ENCODE measurements at regions not wholly inside any gene's neighbourhood (a gene's known extent, or its start where the extent isn't known, plus 50 kb on each side); places are given as distances from the start of the nearest gene placed in this dataset.

DNA sequence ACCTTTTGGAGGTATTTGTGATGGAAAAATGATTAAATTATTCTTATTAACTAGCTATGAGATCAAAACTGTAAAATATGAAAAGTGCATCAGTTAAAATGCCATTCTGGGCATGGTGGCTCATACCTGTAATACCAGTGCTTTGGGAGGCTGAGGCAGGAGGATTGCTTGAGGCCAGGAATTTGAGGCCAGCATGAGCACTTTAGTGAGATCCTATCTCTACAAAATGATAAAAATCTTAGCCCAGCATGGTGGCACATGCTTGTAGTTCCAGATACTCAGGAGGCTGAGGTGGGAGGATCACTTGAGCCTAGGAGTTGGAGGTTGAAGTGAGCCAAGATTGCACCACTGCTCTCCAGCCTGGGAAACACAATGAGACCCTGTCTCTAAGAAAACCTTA lies 252.5 kb upstream of the SEMA6A start:
- no peaks in the 10 kb centered on the region for H3K27me3 ChIP-seq (ENCODE audit: insufficient read depth, low read length)
- H3K4me1 Mint-ChIP-seq: peaks cover 43 to 51% of the 10 kb centered on the region in 2 experiments
- no peak overlapping the region for H3K23ac ChIP-seq (ENCODE audit: insufficient read length, low read depth, low read length)
- no peak overlapping the region for H2BK20ac ChIP-seq (ENCODE audit: low read depth, low read length, poor library complexity, severe bottlenecking)
- no peak overlapping the region for H3K27ac Mint-ChIP-seq
- no peak overlapping the region for H3K4ac ChIP-seq (ENCODE audit: low read depth, low read length)
- H4K91ac ChIP-seq (ENCODE audit: insufficient read length, low read depth, low read length): no peak overlapping the region
- H4K5ac ChIP-seq (ENCODE audit: insufficient read length, low read depth, low read length): no peak overlapping the region
- H3K56ac ChIP-seq (ENCODE audit: insufficient read length, low read depth, low read length): no peak overlapping the region
- no peaks in the 10 kb centered on the region for H3K23me2 ChIP-seq (ENCODE audit: insufficient read length, low read depth, low read length, poor library complexity, severe bottlenecking)
- no peaks in the 10 kb centered on the region for H3K79me2 ChIP-seq (ENCODE audit: insufficient read depth, low read length)
- no peak overlapping the region for H2BK5ac ChIP-seq (ENCODE audit: insufficient read length, low read length)
- H3K9me3 Mint-ChIP-seq: 0 out of 5 replicates have a peak, but pooled peaks cover 0 to 2% of the 10 kb centered on the region in 2 experiments
- H3K36me3 Mint-ChIP-seq (ENCODE audit: insufficient read depth in 1 of 3, low read depth in 3 of 3): peaks cover 0 to 2% (median 2%) of the 10 kb centered on the region in 3 experiments; a peak in 3 of 7 replicates
- no peak overlapping the region for H3K18ac ChIP-seq (ENCODE audit: insufficient read length, low read depth, low read length)
- H2AK5ac ChIP-seq (ENCODE audit: insufficient read length, low read length): no peak overlapping the region
- H3K4me1 ChIP-seq (ENCODE audit: insufficient read depth, low read length): peaks cover 3% of the 10 kb centered on the region; the same call in 1 of the 2 replicates
- H4K8ac ChIP-seq (replicated peaks; ENCODE audit: insufficient read length, low read depth, low read length): no peak overlapping the region
- no peak overlapping the region for H3T11ph ChIP-seq (ENCODE audit: low read length)
- no peak overlapping the region for H3K14ac ChIP-seq (ENCODE audit: insufficient read depth, low read length)
- H2BK15ac ChIP-seq (ENCODE audit: low read depth, low read length): no peak overlapping the region
- H2BK120ac ChIP-seq (ENCODE audit: low read depth, low read length, poor library complexity, severe bottlenecking): no peak overlapping the region
- no peak overlapping the region for H3K27ac ChIP-seq (ENCODE audit: insufficient read length, low read depth, low read length)
- no peak for DNase-seq
- H3K9ac ChIP-seq (ENCODE audit: extremely low read depth, insufficient read length, low read length): no peak overlapping the region
- H3K27me3 Mint-ChIP-seq (ENCODE audit: low read depth): no peaks in the 10 kb centered on the region
- no peak overlapping the region for H3K4me3 Mint-ChIP-seq
- H2AFZ ChIP-seq (ENCODE audit: low read length): no peak overlapping the region
- TF ChIP-seq, protein P1, sequence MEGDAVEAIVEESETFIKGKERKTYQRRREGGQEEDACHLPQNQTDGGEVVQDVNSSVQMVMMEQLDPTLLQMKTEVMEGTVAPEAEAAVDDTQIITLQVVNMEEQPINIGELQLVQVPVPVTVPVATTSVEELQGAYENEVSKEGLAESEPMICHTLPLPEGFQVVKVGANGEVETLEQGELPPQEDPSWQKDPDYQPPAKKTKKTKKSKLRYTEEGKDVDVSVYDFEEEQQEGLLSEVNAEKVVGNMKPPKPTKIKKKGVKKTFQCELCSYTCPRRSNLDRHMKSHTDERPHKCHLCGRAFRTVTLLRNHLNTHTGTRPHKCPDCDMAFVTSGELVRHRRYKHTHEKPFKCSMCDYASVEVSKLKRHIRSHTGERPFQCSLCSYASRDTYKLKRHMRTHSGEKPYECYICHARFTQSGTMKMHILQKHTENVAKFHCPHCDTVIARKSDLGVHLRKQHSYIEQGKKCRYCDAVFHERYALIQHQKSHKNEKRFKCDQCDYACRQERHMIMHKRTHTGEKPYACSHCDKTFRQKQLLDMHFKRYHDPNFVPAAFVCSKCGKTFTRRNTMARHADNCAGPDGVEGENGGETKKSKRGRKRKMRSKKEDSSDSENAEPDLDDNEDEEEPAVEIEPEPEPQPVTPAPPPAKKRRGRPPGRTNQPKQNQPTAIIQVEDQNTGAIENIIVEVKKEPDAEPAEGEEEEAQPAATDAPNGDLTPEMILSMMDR (conservative IDR thresholded peaks at IDR 0.05): no peak
- no peak overlapping the region for H3K4me2 ChIP-seq (ENCODE audit: insufficient read depth, insufficient read length, low read length)
- no peaks in the 10 kb centered on the region for H3K79me1 ChIP-seq (ENCODE audit: insufficient read depth, low read depth, low read length, poor library complexity, severe bottlenecking)
- H4K20me1 ChIP-seq (ENCODE audit: control insufficient read depth, insufficient read depth, insufficient read length): no peaks in the 10 kb centered on the region
- no peak overlapping the region for H2BK12ac ChIP-seq (ENCODE audit: insufficient read length, low read depth, low read length)
- H3K9me3 ChIP-seq (ENCODE audit: control insufficient read depth, low read depth, low read length): no peaks in the 10 kb centered on the region
